Stomach (tissue), 4 donors: ENCODE measurements at regions not wholly inside any gene's neighbourhood (a gene's known extent, or its start where the extent isn't known, plus 50 kb on each side); places are given as distances from the start of the nearest gene placed in this dataset.

ENCODE experiments used
- EP300 ChIP-seq: sonication (generic); formaldehyde crosslinking; IDR thresholded peaks from one replicate; pipeline ENCODE4 v1.6.1; 2017; ENCODE audit warnings: antibody characterized with exemption
- POLR2A ChIP-seq, 4 donors: fragments of 450-650 bp; IDR thresholded peaks; one replicate each; pipeline ENCODE4 v1.6.1; 2016; ENCODE audit warnings: antibody characterized with exemption in 4 of 4, control low read depth in 2 of 4, mild to moderate bottlenecking in 1 of 4, moderate library complexity in 1 of 4
- TF ChIP-seq, protein P1 (sequence below), 7 experiments: fragments of 450-650 bp in 4 of 7; fragments of 200-600 bp in 3 of 7; sonication (generic) in 3 of 7; IDR thresholded peaks; one replicate each; pipeline ENCODE4 v1.5.1; 2016 to 2019; ENCODE audit warnings: antibody characterized with exemption in 7 of 7, control low read depth in 2 of 7, mild to moderate bottlenecking in 1 of 7

DNA sequence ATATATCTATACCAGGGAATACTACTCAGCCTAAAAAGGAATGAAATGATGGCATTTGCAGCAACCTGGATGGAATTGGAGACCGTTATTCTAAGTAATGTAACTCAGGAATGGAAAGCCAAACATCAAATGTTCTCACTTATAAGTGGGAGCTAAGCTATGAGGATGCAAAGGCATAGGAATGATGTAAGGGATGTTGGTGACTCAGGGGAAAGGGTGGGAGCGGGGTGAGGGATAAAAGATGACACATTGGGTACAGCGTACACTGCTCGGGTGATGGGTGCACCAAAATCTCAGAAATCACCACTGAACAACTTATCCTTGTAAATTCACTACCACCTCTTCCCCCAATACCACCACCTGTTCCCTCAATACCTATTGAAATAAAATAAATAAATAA, 651.0 kb upstream of the AMELY start:
- no peak for TF ChIP-seq EP300
- TF ChIP-seq, protein P1, sequence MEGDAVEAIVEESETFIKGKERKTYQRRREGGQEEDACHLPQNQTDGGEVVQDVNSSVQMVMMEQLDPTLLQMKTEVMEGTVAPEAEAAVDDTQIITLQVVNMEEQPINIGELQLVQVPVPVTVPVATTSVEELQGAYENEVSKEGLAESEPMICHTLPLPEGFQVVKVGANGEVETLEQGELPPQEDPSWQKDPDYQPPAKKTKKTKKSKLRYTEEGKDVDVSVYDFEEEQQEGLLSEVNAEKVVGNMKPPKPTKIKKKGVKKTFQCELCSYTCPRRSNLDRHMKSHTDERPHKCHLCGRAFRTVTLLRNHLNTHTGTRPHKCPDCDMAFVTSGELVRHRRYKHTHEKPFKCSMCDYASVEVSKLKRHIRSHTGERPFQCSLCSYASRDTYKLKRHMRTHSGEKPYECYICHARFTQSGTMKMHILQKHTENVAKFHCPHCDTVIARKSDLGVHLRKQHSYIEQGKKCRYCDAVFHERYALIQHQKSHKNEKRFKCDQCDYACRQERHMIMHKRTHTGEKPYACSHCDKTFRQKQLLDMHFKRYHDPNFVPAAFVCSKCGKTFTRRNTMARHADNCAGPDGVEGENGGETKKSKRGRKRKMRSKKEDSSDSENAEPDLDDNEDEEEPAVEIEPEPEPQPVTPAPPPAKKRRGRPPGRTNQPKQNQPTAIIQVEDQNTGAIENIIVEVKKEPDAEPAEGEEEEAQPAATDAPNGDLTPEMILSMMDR (IDR thresholded peaks at IDR 0.05) = no peak
- TF ChIP-seq POLR2A (IDR thresholded peaks at IDR 0.05) = no peak
